ENCODE measurements at regions not wholly inside any gene's neighbourhood (a gene's known extent, or its start where the extent isn't known, plus 50 kb on each side); places are given as distances from the start of the nearest gene placed in this dataset.

DNA sequence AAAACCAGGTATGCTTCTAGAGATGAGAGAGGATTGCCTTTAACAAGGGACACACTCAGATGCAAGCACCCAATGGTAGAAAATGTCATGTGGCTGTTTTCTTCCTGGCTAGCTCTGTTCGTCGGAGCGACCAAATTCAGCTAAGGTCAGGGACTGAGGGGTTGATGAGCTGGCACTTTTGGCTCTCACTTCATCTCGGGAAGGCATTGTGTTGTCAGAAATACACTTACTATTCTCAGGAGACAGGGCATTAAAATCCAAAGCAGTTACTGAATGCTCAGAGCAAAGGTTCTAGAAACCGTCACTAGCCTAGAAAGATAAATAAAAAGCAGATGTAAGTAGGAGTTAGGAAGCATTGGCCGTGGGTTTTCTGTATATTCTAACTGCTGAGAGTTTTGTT, 275.7 kb upstream of the SSTR1 start:
- no peak for DNase-seq
- Histone ChIP-seq H3K27ac (no peak overlapping the region), H3K27me3 (no peaks in the 10 kb centered on the region), H3K36me3 (no peaks in the 10 kb centered on the region), H3K4me3 (no peak overlapping the region), H3K4me1 (ENCODE audit: insufficient read depth) (no peaks in the 10 kb centered on the region), H3K9me3 (no peaks in the 10 kb centered on the region)
- intact Hi-C loops (cut with DNase I) = no loop called here
- WGBS, 3 donors = 45 to 52% (median 48%) methylated on average over 6 of the region's 6 CpGs
- TF ChIP-seq EP300 (IDR thresholded peaks at IDR 0.05) (no peak), CTCF (IDR thresholded peaks at IDR 0.05) (no peak), POLR2A (IDR thresholded peaks at IDR 0.05) (no peak)

DNA sequence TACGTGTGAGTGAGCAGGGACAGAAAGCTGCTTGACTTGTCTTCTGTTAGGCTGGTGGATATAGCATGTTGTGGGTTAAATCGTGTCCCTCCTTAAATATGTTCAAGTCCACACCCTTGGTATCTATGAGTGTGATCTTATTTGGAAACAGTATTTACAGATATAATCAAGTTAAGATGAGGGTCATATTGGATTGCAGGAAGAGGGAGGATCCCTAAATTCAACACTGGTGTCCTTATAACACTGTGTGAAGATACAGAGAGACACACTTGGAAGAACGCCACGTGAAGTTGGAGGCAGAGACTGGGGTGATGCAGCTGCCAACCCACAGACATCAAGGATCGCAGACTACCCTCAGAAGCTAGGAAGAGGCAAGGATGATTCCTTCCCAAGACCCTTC, 275.2 kb upstream of the SSTR1 start:
- no peaks in the 10 kb centered on the region for H3K27me3 ChIP-seq
- no peaks in the 10 kb centered on the region for H3K4me1 ChIP-seq (ENCODE audit: insufficient read depth)
- 59 to 68% (median 63%) methylated on average over 5 of the region's 5 CpGs for WGBS, 3 donors
- intact Hi-C loops (cut with DNase I) = no loop called here
- H3K4me3 ChIP-seq = no peak overlapping the region
- TF ChIP-seq EP300 (IDR thresholded peaks at IDR 0.05) (no peak), CTCF (IDR thresholded peaks at IDR 0.05) (no peak), POLR2A (IDR thresholded peaks at IDR 0.05) (no peak)
- H3K9me3 ChIP-seq = no peaks in the 10 kb centered on the region
- DNase-seq = no peak
- no peak overlapping the region for H3K27ac ChIP-seq
- no peaks in the 10 kb centered on the region for H3K36me3 ChIP-seq

DNA sequence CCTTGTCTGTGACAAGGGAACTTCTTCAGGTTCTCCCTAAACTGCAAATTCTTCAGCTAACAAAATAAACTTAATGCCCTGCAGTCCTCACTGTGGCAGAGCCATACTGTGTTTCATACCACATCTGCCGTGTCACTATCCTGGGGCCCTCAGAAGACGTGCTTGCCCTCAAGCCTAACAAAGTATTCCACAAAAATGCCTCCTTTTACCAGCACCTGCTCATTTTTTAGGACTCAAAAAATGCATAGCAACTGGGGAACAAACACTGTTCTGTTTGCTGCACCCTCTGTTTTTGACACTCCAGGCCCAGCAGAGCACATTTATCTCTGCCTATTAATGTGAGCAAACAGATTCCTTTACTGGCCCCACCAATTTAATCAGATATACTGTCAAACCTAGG, 270.7 kb upstream of the SSTR1 start:
- Histone ChIP-seq H3K36me3 (no peaks in the 10 kb centered on the region), H3K4me3 (no peak overlapping the region), H3K4me1 (ENCODE audit: insufficient read depth) (no peaks in the 10 kb centered on the region), H3K27me3 (no peaks in the 10 kb centered on the region), H3K9me3 (no peaks in the 10 kb centered on the region), H3K27ac (no peak overlapping the region)
- WGBS, 3 donors = 67 to 80% (median 68%) methylated on average over 2 of the region's 2 CpGs
- no peak for DNase-seq
- intact Hi-C loops (cut with DNase I) = no loop called here
- TF ChIP-seq POLR2A (IDR thresholded peaks at IDR 0.05) (no peak), CTCF (IDR thresholded peaks at IDR 0.05) (no peak), EP300 (IDR thresholded peaks at IDR 0.05) (no peak)

- H3K27me3 ChIP-seq = no peaks in the 10 kb centered on the region
- H3K27ac ChIP-seq = no peak overlapping the region
- no peaks in the 10 kb centered on the region for H3K9me3 ChIP-seq
- no peak overlapping the region for H3K4me3 ChIP-seq
- TF ChIP-seq EP300 (IDR thresholded peaks at IDR 0.05) (no peak), POLR2A (IDR thresholded peaks at IDR 0.05) (no peak), CTCF (IDR thresholded peaks at IDR 0.05) (no peak)
- no peak for DNase-seq
- WGBS, 3 donors = 73 to 90% (median 80%) methylated on average over 6 of the region's 6 CpGs
- intact Hi-C loops (cut with DNase I) = no loop called here
- H3K4me1 ChIP-seq (ENCODE audit: insufficient read depth) = no peaks in the 10 kb centered on the region
- no peaks in the 10 kb centered on the region for H3K36me3 ChIP-seq
These were observed 268.2 kb upstream of the SSTR1 start for GRCh38 chr14:37939442-37940028.

All from ovary (tissue), 7 donors.